ENCODE measurements at regions not wholly inside any gene's neighbourhood (a gene's known extent, or its start where the extent isn't known, plus 50 kb on each side); places are given as distances from the start of the nearest gene placed in this dataset.

DNA sequence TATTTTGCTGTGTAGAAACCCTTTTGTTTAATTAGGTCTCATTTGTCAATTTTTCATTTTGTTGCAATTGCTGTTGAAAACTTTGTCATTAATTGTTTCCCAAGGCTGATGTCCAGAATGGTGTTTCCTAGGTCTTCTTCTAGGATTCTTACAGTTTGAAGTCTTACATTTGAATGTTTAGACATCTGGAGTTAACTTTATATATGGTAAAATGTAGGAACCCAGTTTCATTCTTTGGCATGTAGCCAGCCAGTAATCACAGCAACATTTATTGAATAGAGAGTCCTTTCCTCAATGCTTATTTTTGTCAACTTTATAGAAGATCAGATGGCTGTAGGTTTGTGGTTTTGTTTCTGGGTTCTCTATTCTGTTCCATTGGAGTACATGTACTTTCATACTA is 1290.8 kb upstream of the CDH9 start:
- TF ChIP-seq, protein P1, sequence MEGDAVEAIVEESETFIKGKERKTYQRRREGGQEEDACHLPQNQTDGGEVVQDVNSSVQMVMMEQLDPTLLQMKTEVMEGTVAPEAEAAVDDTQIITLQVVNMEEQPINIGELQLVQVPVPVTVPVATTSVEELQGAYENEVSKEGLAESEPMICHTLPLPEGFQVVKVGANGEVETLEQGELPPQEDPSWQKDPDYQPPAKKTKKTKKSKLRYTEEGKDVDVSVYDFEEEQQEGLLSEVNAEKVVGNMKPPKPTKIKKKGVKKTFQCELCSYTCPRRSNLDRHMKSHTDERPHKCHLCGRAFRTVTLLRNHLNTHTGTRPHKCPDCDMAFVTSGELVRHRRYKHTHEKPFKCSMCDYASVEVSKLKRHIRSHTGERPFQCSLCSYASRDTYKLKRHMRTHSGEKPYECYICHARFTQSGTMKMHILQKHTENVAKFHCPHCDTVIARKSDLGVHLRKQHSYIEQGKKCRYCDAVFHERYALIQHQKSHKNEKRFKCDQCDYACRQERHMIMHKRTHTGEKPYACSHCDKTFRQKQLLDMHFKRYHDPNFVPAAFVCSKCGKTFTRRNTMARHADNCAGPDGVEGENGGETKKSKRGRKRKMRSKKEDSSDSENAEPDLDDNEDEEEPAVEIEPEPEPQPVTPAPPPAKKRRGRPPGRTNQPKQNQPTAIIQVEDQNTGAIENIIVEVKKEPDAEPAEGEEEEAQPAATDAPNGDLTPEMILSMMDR (conservative IDR thresholded peaks at IDR 0.05; ENCODE audit: low read length), result no peak
- no peak for TF ChIP-seq EZH2phosphoT487 (IDR thresholded peaks at IDR 0.05; ENCODE audit: borderline replicate concordance, low read depth, low read length)
- intact Hi-C loops (cut with micrococcal nuclease; ENCODE audit: unreplicated experiment), result no loop called here

DNA sequence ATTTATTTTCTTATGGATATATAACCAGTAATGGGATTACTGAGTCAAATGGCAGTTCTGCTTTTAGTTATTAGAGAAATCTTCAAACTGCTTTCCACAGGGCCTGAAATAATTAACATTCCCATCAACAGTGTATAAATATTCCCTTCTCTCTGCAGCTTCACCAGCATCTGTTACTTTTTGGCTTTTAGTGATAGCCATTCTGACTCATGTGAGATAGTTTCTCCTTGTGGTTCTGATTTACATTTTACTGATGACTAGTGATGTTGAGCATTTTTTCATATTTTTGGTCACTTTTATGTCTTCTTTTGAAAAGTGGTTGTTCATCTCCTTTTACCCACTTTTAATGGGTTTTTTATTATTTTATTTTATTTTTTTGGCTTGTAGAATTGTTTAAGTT is 1290.3 kb upstream of the CDH9 start:
- H3K36me3 ChIP-seq (ENCODE audit: insufficient read depth, low read length), result no peaks in the 10 kb centered on the region
- no TSS peak for BruUV-seq (replicated peaks)
- no peaks in the 10 kb centered on the region for H3K79me2 ChIP-seq (ENCODE audit: insufficient read depth, low read depth, low read length)
- H4K20me1 ChIP-seq (ENCODE audit: insufficient read depth, low read length), result no peaks in the 10 kb centered on the region
- no peak overlapping the region for H3K4me2 ChIP-seq (ENCODE audit: low read length)
- TF ChIP-seq EZH2phosphoT487 (IDR thresholded peaks at IDR 0.05; ENCODE audit: borderline replicate concordance, low read depth, low read length), result no peak
- TF ChIP-seq, protein P1 (conservative IDR thresholded peaks at IDR 0.05; ENCODE audit: low read length), result no peak
- CTCF ChIA-PET (ENCODE audit: unreplicated experiment), result no interaction called here
- no peak for DNase-seq (ENCODE audit: low spot score)
- H3K4me3 ChIP-seq (ENCODE audit: low read depth, low read length, poor library complexity, severe bottlenecking), result no peak overlapping the region
- H3K9me2 ChIP-seq (ENCODE audit: insufficient read depth, low read length), result no peaks in the 10 kb centered on the region
- intact Hi-C loops (cut with micrococcal nuclease; ENCODE audit: unreplicated experiment), result no loop called here
- H2AFZ ChIP-seq (ENCODE audit: low read length), result no peak overlapping the region
- no peaks in the 10 kb centered on the region for H3K9me3 ChIP-seq (ENCODE audit: low read length)
- H3K4me1 ChIP-seq (ENCODE audit: insufficient read depth, low read length, poor library complexity, severe bottlenecking), result no peaks in the 10 kb centered on the region
- H3K27ac ChIP-seq (ENCODE audit: low read depth, low read length, poor library complexity, severe bottlenecking), result no peak overlapping the region
- POLR2A ChIA-PET, result no interaction called here

More for the DNA sequence above, 1290.8 kb upstream of the CDH9 start:
- H3K4me1 ChIP-seq (ENCODE audit: insufficient read depth, low read length, poor library complexity, severe bottlenecking), result no peaks in the 10 kb centered on the region
- no peaks in the 10 kb centered on the region for H3K79me2 ChIP-seq (ENCODE audit: insufficient read depth, low read depth, low read length)
- no peak overlapping the region for H2AFZ ChIP-seq (ENCODE audit: low read length)
- DNase-seq (ENCODE audit: low spot score), result no peak
- H3K4me3 ChIP-seq (ENCODE audit: low read depth, low read length, poor library complexity, severe bottlenecking), result no peak overlapping the region
- H3K36me3 ChIP-seq (ENCODE audit: insufficient read depth, low read length), result no peaks in the 10 kb centered on the region
- ChIA-PET POLR2A (no interaction called here), CTCF (ENCODE audit: unreplicated experiment) (no interaction called here)
- no peak overlapping the region for H3K4me2 ChIP-seq (ENCODE audit: low read length)
- H3K9me2 ChIP-seq (ENCODE audit: insufficient read depth, low read length), result no peaks in the 10 kb centered on the region
- H3K27ac ChIP-seq (ENCODE audit: low read depth, low read length, poor library complexity, severe bottlenecking), result no peak overlapping the region
- H3K9me3 ChIP-seq (ENCODE audit: low read length), result no peaks in the 10 kb centered on the region
- no TSS peak for BruUV-seq (replicated peaks)
- no peaks in the 10 kb centered on the region for H4K20me1 ChIP-seq (ENCODE audit: insufficient read depth, low read length)

DNA sequence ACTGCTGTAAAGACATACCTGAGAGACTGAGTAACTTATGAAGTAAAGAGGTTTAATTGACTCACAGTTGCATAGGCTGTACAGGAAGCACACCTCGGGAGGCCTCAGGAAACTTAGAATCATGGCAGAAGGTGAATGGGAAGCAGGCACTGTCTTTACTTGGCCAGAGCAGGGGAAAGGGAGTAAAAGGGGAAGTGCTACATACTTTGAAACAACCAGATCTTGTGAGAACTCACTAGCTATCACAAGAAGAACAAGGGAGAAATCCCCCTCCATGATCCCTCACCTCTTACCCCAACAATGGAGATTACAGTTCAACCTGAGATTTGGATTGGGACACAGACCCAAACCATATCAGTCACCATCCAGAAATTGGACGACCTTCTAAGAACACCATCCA is 1285.8 kb upstream of the CDH9 start:
- H3K36me3 ChIP-seq (ENCODE audit: insufficient read depth, low read length), result no peaks in the 10 kb centered on the region
- no peaks in the 10 kb centered on the region for H3K9me2 ChIP-seq (ENCODE audit: insufficient read depth, low read length)
- intact Hi-C loops (cut with micrococcal nuclease; ENCODE audit: unreplicated experiment), result no loop called here
- ChIA-PET POLR2A (no interaction called here), CTCF (ENCODE audit: unreplicated experiment) (no interaction called here)
- no peak overlapping the region for H3K4me3 ChIP-seq (ENCODE audit: low read depth, low read length, poor library complexity, severe bottlenecking)
- no peaks in the 10 kb centered on the region for H3K9me3 ChIP-seq (ENCODE audit: low read length)
- DNase-seq (ENCODE audit: low spot score), result no peak
- H3K27ac ChIP-seq (ENCODE audit: low read depth, low read length, poor library complexity, severe bottlenecking), result no peak overlapping the region
- BruUV-seq (replicated peaks), result no TSS peak
- H3K4me1 ChIP-seq (ENCODE audit: insufficient read depth, low read length, poor library complexity, severe bottlenecking), result no peaks in the 10 kb centered on the region
- no peaks in the 10 kb centered on the region for H3K79me2 ChIP-seq (ENCODE audit: insufficient read depth, low read depth, low read length)
- TF ChIP-seq EZH2phosphoT487 (IDR thresholded peaks at IDR 0.05; ENCODE audit: borderline replicate concordance, low read depth, low read length), result no peak
- TF ChIP-seq, protein P1 (conservative IDR thresholded peaks at IDR 0.05; ENCODE audit: low read length), result no peak
- no peak overlapping the region for H3K4me2 ChIP-seq (ENCODE audit: low read length)
- H2AFZ ChIP-seq (ENCODE audit: low read length), result no peak overlapping the region
- H4K20me1 ChIP-seq (ENCODE audit: insufficient read depth, low read length), result no peaks in the 10 kb centered on the region

Measured in OCI-LY7 (cell line).